Heart left ventricle (tissue), 16 donors: ENCODE measurements at regions not wholly inside any gene's neighbourhood (a gene's known extent, or its start where the extent isn't known, plus 50 kb on each side); places are given as distances from the start of the nearest gene placed in this dataset.
"Not testable (repeated sequence)": the region's sequence is repeated elsewhere in the genome, so short reads cannot be mapped to it uniquely, and the experiment has no call there.

Experiments
- ATAC-seq, 4 donors: fragments of 200-7000 bp; cut with Tn5 transposase; one replicate each; pipeline ENCODE4 v1.9.1; 2020 to 2022; ENCODE audit warnings: moderate library complexity in 4 of 4, mild to moderate bottlenecking in 3 of 4, moderate number of reproducible peaks in 1 of 4
- DNase-seq, 5 donors: peaks; one replicate each; pipeline ENCODE4 v3.0.0-alpha.2; 2020
- H3K27ac ChIP-seq, 12 donors: fragments of 200-600 bp; sonication (generic) in 4 of 12; one replicate each; pipeline versions ENCODE4 v1.5.0 to v1.8.0; 2016 to 2022; ENCODE audit warnings: mild to moderate bottlenecking in 2 of 12
- H3K27me3 ChIP-seq, 9 donors: fragments of 200-600 bp; sonication (generic) in 2 of 9; one replicate each; pipeline versions ENCODE4 v1.5.1 to v1.8.0; 2016 to 2022; ENCODE audit warnings: mild to moderate bottlenecking in 3 of 9
- H3K36me3 ChIP-seq, 9 donors: fragments of 200-600 bp; sonication (generic) in 2 of 9; one replicate each; pipeline versions ENCODE4 v1.5.0 to v1.8.0; 2018 to 2022; ENCODE audit warnings: mild to moderate bottlenecking in 2 of 9
- H3K4me1 ChIP-seq, 12 donors: fragments of 200-600 bp; sonication (generic) in 4 of 12; one replicate each; pipeline versions ENCODE4 v1.5.0 to v1.8.0; 2016 to 2022; ENCODE audit warnings: mild to moderate bottlenecking in 3 of 12
- H3K4me3 ChIP-seq, 12 donors: fragments of 200-600 bp; sonication (generic) in 4 of 12; one replicate each; pipeline versions ENCODE4 v1.5.0 to v1.8.0; 2017 to 2022; ENCODE audit warnings: mild to moderate bottlenecking in 9 of 12, moderate library complexity in 4 of 12
- H3K9me3 ChIP-seq, 12 donors: fragments of 200-600 bp; sonication (generic) in 4 of 12; one replicate each; pipeline versions ENCODE4 v1.5.0 to v1.8.0; 2016 to 2022; ENCODE audit warnings: mild to moderate bottlenecking in 1 of 12
- CTCF ChIP-seq, 12 donors: fragments of 200-600 bp; sonication (generic) in 4 of 12; IDR thresholded peaks; one replicate each; pipeline versions ENCODE4 v1.5.0 to v1.8.0; 2018 to 2022; ENCODE audit warnings: antibody characterized with exemption in 12 of 12, mild to moderate bottlenecking in 5 of 12
- POLR2A ChIP-seq, 2 donors: fragments of 450-650 bp; IDR thresholded peaks; one replicate each; pipeline ENCODE4 v1.6.1; 2017; ENCODE audit warnings: antibody characterized with exemption in 2 of 2, mild to moderate bottlenecking in 2 of 2, moderate library complexity in 2 of 2
- WGBS, 4 donors: extraction: QIAGEN DNeasy Blood & Tissue Kit in 2 of 4; methylation state at CpG; one replicate each; pipeline versions ENCODE4 v1.1.5 to v1.1.7; 2013 to 2018; 5-methylcytosine and 5-hydroxymethylcytosine counted together
- intact Hi-C, 10 donors: fragments of 100-400 bp; cut with DNase I; formaldehyde crosslinking; loops; one replicate each; pipeline versions ENCODE4 v1.11.1 to v1.14.2; 2022
- donor health status: ischemic (EF 13 %, LVEDD 7.1; RV severe dilation, severe dysfunction).
- donor health status: healthy with polysubstance abuse.
- donor health status: DM: no; HTN: yes; CAD: no.
- donor health status: DM: no; HTN: no; CAD: no.
- donor health status: ischemic (EF 25% LVEDD 6.9; RV normal size, moderate dysfunction).
- donor health status: ischemic (EF 25% LVEDD 5.7; RV mildly dilated, moderate dysfunction).
- donor health status: healthy.
- donor health status: DM: yes; HTN: yes; CAD: no.
- donor health status: ischemic (EF 35%, LVEDD 5.7; RV mildly dilated, moderate dysfunction).
- donor health status: nonischemic (EF 11% LVEDD 7.7; RV severe dilation, severe dysfunction).
- donor health status: DM: yes; HTN: yes; CAD: no.
- donor health status: PGD.
- donor health status: ischemic (EF 29% LVEDD 5.4; RV normal size, mild dysfunction).
- donor health status: nonischemic (EF 23%, LVEDD 6.1; RV moderate dilation, normal function).

- H3K36me3 ChIP-seq = no peaks in the 10 kb centered on the region
- no peak overlapping the region for H3K4me3 ChIP-seq
- H3K9me3 ChIP-seq = no peaks in the 10 kb centered on the region
- no peaks in the 10 kb centered on the region for H3K27me3 ChIP-seq
- ATAC-seq = no peak
- no peak for DNase-seq
- TF ChIP-seq POLR2A (IDR thresholded peaks at IDR 0.05) (no peak), CTCF (IDR thresholded peaks at IDR 0.05) (no peak)
- WGBS, 4 donors = 72 to 75% (median 73%) methylated on average over 4 of the region's 4 CpGs
- intact Hi-C loops = no loop called here
- H3K4me1 ChIP-seq = peaks cover 0 to 12% (median 0%) of the 10 kb centered on the region in 12 donors
- no peak overlapping the region for H3K27ac ChIP-seq
These were observed 285.3 kb upstream of the CRY1 start for GRCh38 chr12:107378609-107379008.

GRCh38 chr12:107379142-107379851 is 285.9 kb upstream of the CRY1 start:
- H3K4me1 ChIP-seq, H3K27me3 ChIP-seq, DNase-seq, H3K4me3 ChIP-seq, H3K27ac ChIP-seq, ATAC-seq, H3K36me3 ChIP-seq, H3K9me3 ChIP-seq, intact Hi-C loops: not testable (repeated sequence)
- WGBS, 4 donors = 75 to 83% (median 81%) methylated on average over 6 of the region's 6 CpGs

- ATAC-seq = no peak
- H3K9me3 ChIP-seq = no peaks in the 10 kb centered on the region
- 54 to 67% (median 63%) methylated on average over 14 to 15 of the region's 15 CpGs for WGBS, 4 donors
These were observed 286.7 kb upstream of the CRY1 start for GRCh38 chr12:107379852-107380567.

GRCh38 chr12:107384645-107385044 is 291.3 kb upstream of the CRY1 start:
- DNase-seq (no peak), ATAC-seq (no peak)
- Histone ChIP-seq H3K4me1 (no peaks in the 10 kb centered on the region), H3K4me3 (no peak overlapping the region), H3K9me3 (peaks cover 0 to 8% (median 0%) of the 10 kb centered on the region in 12 donors), H3K27ac (no peak overlapping the region), H3K27me3 (no peaks in the 10 kb centered on the region), H3K36me3 (no peaks in the 10 kb centered on the region)
- 83 to 92% (median 85%) methylated on average over 5 to 6 of the region's 6 CpGs for WGBS, 4 donors
- TF ChIP-seq CTCF (IDR thresholded peaks at IDR 0.05) (no peak), POLR2A (IDR thresholded peaks at IDR 0.05) (no peak)
- intact Hi-C loops = no loop called here

More at GRCh38 chr12:107379852-107380567, 286.7 kb upstream of the CRY1 start:
- intact Hi-C loops = no loop called here
- no peaks in the 10 kb centered on the region for H3K27me3 ChIP-seq
- H3K4me3 ChIP-seq = no peak overlapping the region
- DNase-seq = no peak
- no peaks in the 10 kb centered on the region for H3K36me3 ChIP-seq
- H3K27ac ChIP-seq = no peak overlapping the region
- no peaks in the 10 kb centered on the region for H3K4me1 ChIP-seq
- TF ChIP-seq CTCF (IDR thresholded peaks at IDR 0.05) (no peak), POLR2A (IDR thresholded peaks at IDR 0.05) (no peak)
